CD14-positive monocyte (primary cell): ENCODE measurements at regions not wholly inside any gene's neighbourhood (a gene's known extent, or its start where the extent isn't known, plus 50 kb on each side); places are given as distances from the start of the nearest gene placed in this dataset.

Experiments
- DNase-seq, 3 donors: peaks; one replicate each; pipeline ENCODE4 v3.0.0-alpha.2; 2011 to 2022
- H2AFZ ChIP-seq: 2 replicates; pipeline ENCODE4 v1.6.0; 2012; ENCODE audit warnings: mild to moderate bottlenecking, low read depth, low read length, inconsistent platforms; ENCODE audit not compliant: insufficient read depth, poor library complexity, severe bottlenecking
- H3K27ac ChIP-seq, 2 donors: 1 replicate in 1 of 2; 2 replicates in 1 of 2; pipeline ENCODE4 v1.5.1; 2012 to 2013; ENCODE audit warnings: low read length in 2 of 2, control low read depth in 1 of 2, inconsistent platforms in 1 of 2, low read depth in 1 of 2, mild to moderate bottlenecking in 1 of 2
- H3K27me3 ChIP-seq, 2 donors: one replicate each; pipeline versions ENCODE4 v1.6.0 to v1.6.1; 2011 to 2013; ENCODE audit warnings: low read length in 2 of 2; ENCODE audit not compliant: control insufficient read depth in 2 of 2, insufficient read depth in 2 of 2
- H3K36me3 ChIP-seq, 2 donors: replicated peaks in 1 of 2; 1 replicate in 1 of 2; 2 replicates in 1 of 2; pipeline versions ENCODE4 v1.5.1 to v1.6.1; 2012 to 2013; ENCODE audit warnings: low read length in 2 of 2, control low read depth in 1 of 2, inconsistent platforms in 1 of 2, mild to moderate bottlenecking in 1 of 2; ENCODE audit not compliant: insufficient read depth in 2 of 2, control insufficient read depth in 1 of 2
- H3K4me1 ChIP-seq, 2 donors: 1 replicate in 1 of 2; 2 replicates in 1 of 2; pipeline versions ENCODE4 v1.5.1 to v1.6.1; 2012 to 2013; ENCODE audit warnings: low read length in 2 of 2, control low read depth in 1 of 2, inconsistent platforms in 1 of 2, mild to moderate bottlenecking in 1 of 2, moderate library complexity in 1 of 2; ENCODE audit not compliant: insufficient read depth in 2 of 2, control insufficient read depth in 1 of 2
- H3K4me2 ChIP-seq: replicated peaks from 2 replicates; pipeline ENCODE3; 2012; ENCODE audit warnings: low read length, moderate library complexity, mild to moderate bottlenecking; ENCODE audit not compliant: poor library complexity, severe bottlenecking; ENCODE audit errors: extremely low read depth
- H3K4me3 ChIP-seq, 3 experiments: fragments of 200-600 bp in 1 of 3; sonication (generic) in 1 of 3; replicated peaks in 1 of 3; 1 replicate in 2 of 3; 2 replicates in 1 of 3; pipeline ENCODE4 v1.5.1; 2011 to 2013; ENCODE audit warnings: low read length in 3 of 3, mild to moderate bottlenecking in 3 of 3, control low read depth in 2 of 3, low read depth in 2 of 3, inconsistent platforms in 1 of 3, moderate library complexity in 1 of 3
- H3K79me2 ChIP-seq: 2 replicates; pipeline ENCODE4 v1.6.0; 2012; ENCODE audit warnings: mild to moderate bottlenecking, control low read depth, inconsistent platforms, low read length, moderate library complexity; ENCODE audit not compliant: insufficient read depth
- H3K9ac ChIP-seq: 2 replicates; pipeline ENCODE4 v1.6.0; 2017; ENCODE audit warnings: low read length, mild to moderate bottlenecking; ENCODE audit not compliant: insufficient read depth, poor library complexity, severe bottlenecking
- H3K9me3 ChIP-seq, 2 donors: replicated peaks in 1 of 2; 1 replicate in 1 of 2; 2 replicates in 1 of 2; pipeline versions ENCODE4 v1.5.1 to v1.6.1; 2012 to 2013; ENCODE audit warnings: low read length in 2 of 2, control low read depth in 1 of 2; ENCODE audit not compliant: control insufficient read depth in 1 of 2, insufficient read depth in 1 of 2
- H4K20me1 ChIP-seq: 2 replicates; pipeline ENCODE4 v1.6.0; 2012; ENCODE audit warnings: mild to moderate bottlenecking, low read length, control low read depth, moderate library complexity; ENCODE audit not compliant: insufficient read depth
- H3K27ac Mint-ChIP-seq, 7 donors: one replicate each; pipeline ENCODE4 v1.8.0; 2020; ENCODE audit warnings: mild to moderate bottlenecking in 7 of 7, mixed read lengths in 7 of 7, moderate library complexity in 6 of 7, inconsistent platforms in 2 of 7
- H3K27me3 Mint-ChIP-seq, 3 donors: one replicate each; pipeline ENCODE4 v1.8.0; 2021 to 2022; ENCODE audit warnings: low read depth in 3 of 3, mild to moderate bottlenecking in 3 of 3, mixed read lengths in 3 of 3, moderate library complexity in 3 of 3, inconsistent platforms in 1 of 3
- H3K36me3 Mint-ChIP-seq, 2 donors: one replicate each; pipeline ENCODE4 v1.8.0; 2020; ENCODE audit warnings: mixed read lengths in 2 of 2, inconsistent platforms in 1 of 2, mild to moderate bottlenecking in 1 of 2
- H3K4me1 Mint-ChIP-seq: one replicate; pipeline ENCODE4 v1.8.0; 2020; ENCODE audit warnings: mild to moderate bottlenecking, mixed read lengths
- H3K4me3 Mint-ChIP-seq, 2 donors: one replicate each; pipeline ENCODE4 v1.8.0; 2020; ENCODE audit warnings: mild to moderate bottlenecking in 2 of 2, mixed read lengths in 2 of 2, moderate library complexity in 1 of 2
- H3K9me3 Mint-ChIP-seq, 7 donors: one replicate each; pipeline ENCODE4 v1.8.0; 2020 to 2022; ENCODE audit warnings: mixed read lengths in 7 of 7, mild to moderate bottlenecking in 6 of 7, moderate library complexity in 6 of 7, inconsistent platforms in 2 of 7
- WGBS: methylation state at CpG from one replicate; pipeline ENCODE4 v1.1.5; 2013; ENCODE audit warnings: missing lambda C conversion rate; ENCODE audit not compliant: insufficient coverage; 5-methylcytosine and 5-hydroxymethylcytosine counted together
- intact Hi-C, 2 donors: fragments of 100-400 bp; cut with micrococcal nuclease; formaldehyde crosslinking; loops; one replicate each; pipeline versions ENCODE4 v1.15.0 to v1.15.1; 2023
- TF ChIP-seq, protein P1 (sequence below): fragments of 200-600 bp; IDR thresholded peaks from one replicate; pipeline ENCODE4 v1.8.0; 2022; ENCODE audit warnings: antibody characterized with exemption, mild to moderate bottlenecking

DNA sequence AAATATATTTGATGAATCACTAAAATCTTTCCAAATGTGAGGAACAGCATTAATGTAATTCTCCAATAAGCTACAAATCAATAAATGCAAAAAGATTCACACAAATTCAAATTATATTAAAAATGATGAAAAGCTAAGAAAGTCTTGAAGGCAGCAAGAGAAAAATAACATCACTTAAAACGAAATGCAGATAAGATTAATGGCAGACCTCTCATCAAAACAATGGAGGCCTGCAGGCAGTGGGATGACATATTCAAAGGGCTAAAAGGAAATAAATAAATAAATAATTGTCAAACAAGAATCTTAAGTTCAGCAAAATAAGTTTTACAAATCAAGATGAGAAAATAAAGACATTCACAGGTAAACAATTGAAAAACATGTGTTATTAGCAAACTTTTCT, 952.1 kb downstream of the SLITRK6 start:
- Mint-ChIP-seq H3K36me3 (no peaks in the 10 kb centered on the region), H3K4me3 (no peak overlapping the region), H3K27me3 (no peaks in the 10 kb centered on the region), H3K4me1 (no peaks in the 10 kb centered on the region), H3K27ac (no peak overlapping the region), H3K9me3 (peaks cover 0 to 6% (median 0%) of the 10 kb centered on the region in 7 donors)
- TF ChIP-seq, protein P1, sequence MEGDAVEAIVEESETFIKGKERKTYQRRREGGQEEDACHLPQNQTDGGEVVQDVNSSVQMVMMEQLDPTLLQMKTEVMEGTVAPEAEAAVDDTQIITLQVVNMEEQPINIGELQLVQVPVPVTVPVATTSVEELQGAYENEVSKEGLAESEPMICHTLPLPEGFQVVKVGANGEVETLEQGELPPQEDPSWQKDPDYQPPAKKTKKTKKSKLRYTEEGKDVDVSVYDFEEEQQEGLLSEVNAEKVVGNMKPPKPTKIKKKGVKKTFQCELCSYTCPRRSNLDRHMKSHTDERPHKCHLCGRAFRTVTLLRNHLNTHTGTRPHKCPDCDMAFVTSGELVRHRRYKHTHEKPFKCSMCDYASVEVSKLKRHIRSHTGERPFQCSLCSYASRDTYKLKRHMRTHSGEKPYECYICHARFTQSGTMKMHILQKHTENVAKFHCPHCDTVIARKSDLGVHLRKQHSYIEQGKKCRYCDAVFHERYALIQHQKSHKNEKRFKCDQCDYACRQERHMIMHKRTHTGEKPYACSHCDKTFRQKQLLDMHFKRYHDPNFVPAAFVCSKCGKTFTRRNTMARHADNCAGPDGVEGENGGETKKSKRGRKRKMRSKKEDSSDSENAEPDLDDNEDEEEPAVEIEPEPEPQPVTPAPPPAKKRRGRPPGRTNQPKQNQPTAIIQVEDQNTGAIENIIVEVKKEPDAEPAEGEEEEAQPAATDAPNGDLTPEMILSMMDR = no peak
- no peak overlapping the region for H3K9ac ChIP-seq
- no peak overlapping the region for H3K4me3 ChIP-seq
- H2AFZ ChIP-seq = no peak overlapping the region
- no peaks in the 10 kb centered on the region for H3K27me3 ChIP-seq
- no peak overlapping the region for H3K4me2 ChIP-seq
- intact Hi-C loops = no loop called here
- no CpG with 5 or more reads among the region's 1 CpG for WGBS
- H4K20me1 ChIP-seq = no peaks in the 10 kb centered on the region
- no peaks in the 10 kb centered on the region for H3K4me1 ChIP-seq
- H3K79me2 ChIP-seq = no peaks in the 10 kb centered on the region
- no peak overlapping the region for H3K27ac ChIP-seq
- DNase-seq = no peak
- H3K9me3 ChIP-seq = no peaks in the 10 kb centered on the region
- no peaks in the 10 kb centered on the region for H3K36me3 ChIP-seq

DNA sequence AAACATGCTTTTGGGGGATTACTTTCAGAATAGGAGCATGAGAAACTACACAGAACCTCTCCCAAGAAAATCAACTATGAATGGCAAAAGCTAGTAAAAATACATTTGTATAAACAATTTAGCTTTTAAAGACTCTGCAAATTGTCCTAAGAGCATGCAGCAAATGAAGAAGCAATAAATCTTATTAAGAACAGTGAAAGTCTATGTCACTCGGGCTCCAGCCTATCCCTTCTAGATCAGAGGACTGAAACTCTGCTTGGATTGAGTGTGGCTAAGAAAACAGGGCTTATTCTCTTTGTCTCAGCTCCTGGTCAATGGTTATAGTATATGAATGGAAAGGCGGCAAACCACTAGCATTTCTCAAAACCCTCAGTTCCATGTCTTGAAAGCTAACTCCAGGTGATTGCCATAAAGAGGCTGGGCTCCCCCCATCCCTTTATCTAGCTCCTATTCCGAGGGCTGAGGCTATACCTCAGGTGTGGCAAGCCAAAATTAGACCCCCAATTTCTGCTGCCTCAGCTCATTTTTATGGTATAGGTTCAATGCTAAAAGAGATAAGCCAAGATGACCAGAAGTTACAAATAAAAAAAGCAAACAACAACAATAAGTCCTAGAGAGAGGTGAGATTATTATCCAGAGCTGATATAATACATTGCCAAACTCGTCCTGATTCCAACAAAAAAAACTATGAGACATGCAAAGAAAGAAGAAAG, 953.2 kb downstream of the SLITRK6 start:
- peaks cover 0 to 6% (median 0%) of the 10 kb centered on the region in 7 donors for H3K9me3 Mint-ChIP-seq
- H3K4me1 Mint-ChIP-seq = no peaks in the 10 kb centered on the region
- H3K36me3 Mint-ChIP-seq = no peaks in the 10 kb centered on the region
- TF ChIP-seq, protein P1 = no peak
- WGBS = no CpG with 5 or more reads among the region's 4 CpGs
- Histone ChIP-seq H2AFZ (no peak overlapping the region), H3K9me3 (no peaks in the 10 kb centered on the region), H4K20me1 (no peaks in the 10 kb centered on the region), H3K27me3 (no peaks in the 10 kb centered on the region), H3K4me1 (no peaks in the 10 kb centered on the region), H3K4me3 (no peak overlapping the region), H3K4me2 (no peak overlapping the region), H3K36me3 (no peaks in the 10 kb centered on the region), H3K9ac (no peak overlapping the region), H3K79me2 (no peaks in the 10 kb centered on the region), H3K27ac (no peak overlapping the region)
- H3K27me3 Mint-ChIP-seq = no peaks in the 10 kb centered on the region
- intact Hi-C loops = no loop called here
- no peak for DNase-seq
- no peak overlapping the region for H3K27ac Mint-ChIP-seq
- H3K4me3 Mint-ChIP-seq = no peak overlapping the region
